Erythroblast (primary cell): ENCODE measurements at regions not wholly inside any gene's neighbourhood (a gene's known extent, or its start where the extent isn't known, plus 50 kb on each side); places are given as distances from the start of the nearest gene placed in this dataset.
A peak's percentile ranks its signal among the peaks of the same experiment; 100 is the strongest.

ENCODE experiments used
- DNase-seq, 2 experiments: peaks; one replicate each; lab custom pipeline; 2025; lab: John Stamatoyannopoulos, UW
- GATA1 ChIP-seq: IDR thresholded peaks from 2 replicates; pipeline ENCODE4 v1.6.1; 2011; ENCODE audit warnings: low read depth, mild to moderate bottlenecking, control low read depth, low read length, moderate library complexity
- POLR2A ChIP-seq: IDR thresholded peaks from 2 replicates; pipeline ENCODE4 v1.6.1; 2011; ENCODE audit warnings: mild to moderate bottlenecking, low read length

GRCh38 chr14:73786636-73787485, 64.8 kb upstream of the PTGR2 start:
- DNase-seq: peak; percentile 74 to 83
- peak; percentile 40 for TF ChIP-seq POLR2A
- TF ChIP-seq GATA1: no peak

GRCh38 chr14:73785834-73786635, 65.6 kb upstream of the PTGR2 start:
- DNase-seq: peak; percentile 89 to 93
- TF ChIP-seq GATA1: no peak
- TF ChIP-seq POLR2A: peak; percentile 65

GRCh38 chr14:73785336-73785833, 66.2 kb upstream of the PTGR2 start:
- DNase-seq: peak; percentile 48 to 75
- no peak for TF ChIP-seq POLR2A
- no peak for TF ChIP-seq GATA1

GRCh38 chr14:73784988-73785313, 66.7 kb upstream of the PTGR2 start:
- DNase-seq: no peak
- no peak for TF ChIP-seq GATA1
- no peak for TF ChIP-seq POLR2A

- TF ChIP-seq GATA1 (no peak), POLR2A (no peak)
- no peak for DNase-seq
These were observed 67.2 kb upstream of the PTGR2 start for GRCh38 chr14:73784181-73784987.

GRCh38 chr14:73783107-73783727, 68.4 kb upstream of the PTGR2 start:
- TF ChIP-seq POLR2A (no peak), GATA1 (no peak)
- no peak for DNase-seq

- DNase-seq: no peak
- TF ChIP-seq POLR2A (no peak), GATA1 (no peak)
These were observed 68.4 kb upstream of the PNMA1 start for GRCh38 chr14:73782623-73783022.

GRCh38 chr14:73780896-73781295, 66.7 kb upstream of the PNMA1 start:
- TF ChIP-seq POLR2A (no peak), GATA1 (no peak)
- DNase-seq: no peak

- TF ChIP-seq GATA1 (no peak), POLR2A (no peak)
- DNase-seq: no peak
These were observed 66.2 kb upstream of the PNMA1 start for GRCh38 chr14:73780391-73780790.

GRCh38 chr14:73778736-73779135, 64.6 kb upstream of the PNMA1 start:
- TF ChIP-seq GATA1: no peak
- no peak for TF ChIP-seq POLR2A
- no peak for DNase-seq

- peak in 1 of 2 experiments; percentile 30 for DNase-seq
- no peak for TF ChIP-seq POLR2A
- TF ChIP-seq GATA1: no peak
These were observed 63.2 kb upstream of the PNMA1 start for GRCh38 chr14:73777420-73777819.

- no peak for DNase-seq
- TF ChIP-seq GATA1 (no peak), POLR2A (no peak)
These were observed 62.0 kb upstream of the PNMA1 start for GRCh38 chr14:73776194-73776537.
